Upper lobe of left lung (tissue), 6 donors: ENCODE measurements at regions not wholly inside any gene's neighbourhood (a gene's known extent, or its start where the extent isn't known, plus 50 kb on each side); places are given as distances from the start of the nearest gene placed in this dataset.

Experiments used
- ATAC-seq, 2 donors: fragments of 200-7000 bp; cut with Tn5 transposase; one replicate each; pipeline ENCODE4 v1.9.1; 2022; ENCODE audit warnings: mild to moderate bottlenecking in 2 of 2, moderate library complexity in 2 of 2; ENCODE audit not compliant: low FRiP score in 2 of 2
- DNase-seq, 2 donors: peaks; one replicate each; pipeline ENCODE4 v3.0.0-alpha.2; 2019 to 2020
- H3K27ac ChIP-seq, 4 donors: fragments of 200-600 bp; sonication (generic); one replicate each; pipeline ENCODE4 v1.5.1; 2016 to 2019
- H3K27me3 ChIP-seq, 4 donors: fragments of 200-600 bp; sonication (generic); one replicate each; pipeline ENCODE4 v1.5.1; 2017 to 2019
- H3K36me3 ChIP-seq, 4 donors: fragments of 200-600 bp; sonication (generic); one replicate each; pipeline ENCODE4 v1.5.1; 2016 to 2019
- H3K4me1 ChIP-seq, 4 donors: fragments of 200-600 bp; sonication (generic); one replicate each; pipeline ENCODE4 v1.5.1; 2018 to 2019
- H3K4me3 ChIP-seq, 4 donors: fragments of 200-600 bp; sonication (generic); one replicate each; pipeline ENCODE4 v1.5.1; 2017 to 2019; ENCODE audit warnings: mild to moderate bottlenecking in 2 of 4, moderate library complexity in 1 of 4
- H3K9me3 ChIP-seq, 4 donors: fragments of 200-600 bp; sonication (generic); one replicate each; pipeline ENCODE4 v1.5.1; 2018 to 2019
- EP300 ChIP-seq, 4 donors: sonication (generic); formaldehyde crosslinking; IDR thresholded peaks; one replicate each; pipeline ENCODE4 v1.5.1; 2017; ENCODE audit warnings: antibody characterized with exemption in 4 of 4, control low read depth in 2 of 4
- POLR2A ChIP-seq, 4 donors: fragments of 450-650 bp; IDR thresholded peaks; one replicate each; pipeline ENCODE4 v1.5.1; 2016 to 2017; ENCODE audit warnings: antibody characterized with exemption in 4 of 4, mild to moderate bottlenecking in 2 of 4
- POLR2AphosphoS5 ChIP-seq, 2 donors: sonication (generic); formaldehyde crosslinking; IDR thresholded peaks; one replicate each; pipeline ENCODE4 v1.5.1; 2017; ENCODE audit warnings: antibody characterized with exemption in 2 of 2
- WGBS, 2 donors: methylation state at CpG; one replicate each; pipeline ENCODE4 v1.1.5; 2017 to 2018; 5-methylcytosine and 5-hydroxymethylcytosine counted together
- TF ChIP-seq, protein P1 (sequence below), 6 experiments: fragments of 450-650 bp in 4 of 6; fragments of 200-600 bp in 2 of 6; sonication (generic) in 2 of 6; IDR thresholded peaks; one replicate each; pipeline ENCODE4 v1.5.1; 2016 to 2019; ENCODE audit warnings: antibody characterized with exemption in 6 of 6
- donor health status: DM: no; HTN: no; CAD: no; lungs with moderate emphysema.
- donor health status: DM: no; HTN: yes; CAD: no; lungs with severe emphysema.

DNA sequence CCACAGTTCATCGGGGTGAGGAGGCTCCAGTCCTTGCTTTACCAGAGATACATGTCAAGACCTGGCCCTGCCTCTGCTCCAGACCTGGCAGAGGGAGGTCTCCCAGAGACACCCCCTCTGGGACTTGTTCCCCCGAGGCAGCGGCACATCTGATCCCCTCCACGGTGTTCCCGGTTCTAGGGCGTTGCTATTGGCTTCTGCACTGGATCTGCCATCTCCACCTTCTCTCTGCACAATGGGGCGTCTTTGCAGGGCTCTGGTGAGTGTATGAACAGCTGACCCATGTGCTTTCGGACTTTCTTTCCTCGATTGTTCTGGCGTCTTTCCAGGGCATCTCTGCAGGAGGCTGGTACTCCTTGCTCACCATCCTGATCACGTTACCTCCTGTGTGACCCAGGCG lies 930.4 kb downstream of the TBC1D22A start:
- Histone ChIP-seq H3K27ac (no peak overlapping the region), H3K4me1 (no peaks in the 10 kb centered on the region), H3K27me3 (no peaks in the 10 kb centered on the region), H3K4me3 (no peak overlapping the region), H3K9me3 (no peaks in the 10 kb centered on the region), H3K36me3 (no peaks in the 10 kb centered on the region)
- TF ChIP-seq, protein P1, sequence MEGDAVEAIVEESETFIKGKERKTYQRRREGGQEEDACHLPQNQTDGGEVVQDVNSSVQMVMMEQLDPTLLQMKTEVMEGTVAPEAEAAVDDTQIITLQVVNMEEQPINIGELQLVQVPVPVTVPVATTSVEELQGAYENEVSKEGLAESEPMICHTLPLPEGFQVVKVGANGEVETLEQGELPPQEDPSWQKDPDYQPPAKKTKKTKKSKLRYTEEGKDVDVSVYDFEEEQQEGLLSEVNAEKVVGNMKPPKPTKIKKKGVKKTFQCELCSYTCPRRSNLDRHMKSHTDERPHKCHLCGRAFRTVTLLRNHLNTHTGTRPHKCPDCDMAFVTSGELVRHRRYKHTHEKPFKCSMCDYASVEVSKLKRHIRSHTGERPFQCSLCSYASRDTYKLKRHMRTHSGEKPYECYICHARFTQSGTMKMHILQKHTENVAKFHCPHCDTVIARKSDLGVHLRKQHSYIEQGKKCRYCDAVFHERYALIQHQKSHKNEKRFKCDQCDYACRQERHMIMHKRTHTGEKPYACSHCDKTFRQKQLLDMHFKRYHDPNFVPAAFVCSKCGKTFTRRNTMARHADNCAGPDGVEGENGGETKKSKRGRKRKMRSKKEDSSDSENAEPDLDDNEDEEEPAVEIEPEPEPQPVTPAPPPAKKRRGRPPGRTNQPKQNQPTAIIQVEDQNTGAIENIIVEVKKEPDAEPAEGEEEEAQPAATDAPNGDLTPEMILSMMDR (IDR thresholded peaks at IDR 0.05): no peak
- TF ChIP-seq POLR2A (IDR thresholded peaks at IDR 0.05): no peak
- no peak for TF ChIP-seq EP300 (IDR thresholded peaks at IDR 0.05)
- TF ChIP-seq POLR2AphosphoS5 (IDR thresholded peaks at IDR 0.05): no peak
- DNase-seq (no peak), ATAC-seq (no peak)
- WGBS, 2 donors: 84 to 87% methylated on average over 10 to 12 of the region's 12 CpGs

GRCh38 chr22:47691152-47691895 lies 928.9 kb downstream of the TBC1D22A start:
- Histone ChIP-seq H3K9me3 (peaks cover 0 to 3% (median 0%) of the 10 kb centered on the region in 4 donors), H3K4me3 (no peak overlapping the region), H3K4me1 (no peaks in the 10 kb centered on the region), H3K36me3 (no peaks in the 10 kb centered on the region), H3K27me3 (no peaks in the 10 kb centered on the region), H3K27ac (no peak overlapping the region)
- no peak for ATAC-seq
- DNase-seq: no peak
- WGBS, 2 donors: 88 to 95% methylated on average over 10 of the region's 10 CpGs
- TF ChIP-seq EP300 (IDR thresholded peaks at IDR 0.05): no peak
- no peak for TF ChIP-seq POLR2A (IDR thresholded peaks at IDR 0.05)
- TF ChIP-seq POLR2AphosphoS5 (IDR thresholded peaks at IDR 0.05): no peak
- TF ChIP-seq, protein P1 (IDR thresholded peaks at IDR 0.05): no peak

GRCh38 chr22:47690586-47690985 lies 928.1 kb downstream of the TBC1D22A start:
- H3K36me3 ChIP-seq: no peaks in the 10 kb centered on the region
- TF ChIP-seq, protein P1 (IDR thresholded peaks at IDR 0.05): no peak
- TF ChIP-seq POLR2A (IDR thresholded peaks at IDR 0.05) (no peak), POLR2AphosphoS5 (IDR thresholded peaks at IDR 0.05) (no peak), EP300 (IDR thresholded peaks at IDR 0.05) (no peak)
- no peak overlapping the region for H3K27ac ChIP-seq
- no peaks in the 10 kb centered on the region for H3K27me3 ChIP-seq
- 76 to 93% methylated on average over 2 to 4 of the region's 4 CpGs for WGBS, 2 donors
- H3K4me1 ChIP-seq: no peaks in the 10 kb centered on the region
- H3K9me3 ChIP-seq: peaks cover 0 to 3% (median 0%) of the 10 kb centered on the region in 4 donors
- ATAC-seq: no peak
- no peak overlapping the region for H3K4me3 ChIP-seq
- DNase-seq: no peak

DNA sequence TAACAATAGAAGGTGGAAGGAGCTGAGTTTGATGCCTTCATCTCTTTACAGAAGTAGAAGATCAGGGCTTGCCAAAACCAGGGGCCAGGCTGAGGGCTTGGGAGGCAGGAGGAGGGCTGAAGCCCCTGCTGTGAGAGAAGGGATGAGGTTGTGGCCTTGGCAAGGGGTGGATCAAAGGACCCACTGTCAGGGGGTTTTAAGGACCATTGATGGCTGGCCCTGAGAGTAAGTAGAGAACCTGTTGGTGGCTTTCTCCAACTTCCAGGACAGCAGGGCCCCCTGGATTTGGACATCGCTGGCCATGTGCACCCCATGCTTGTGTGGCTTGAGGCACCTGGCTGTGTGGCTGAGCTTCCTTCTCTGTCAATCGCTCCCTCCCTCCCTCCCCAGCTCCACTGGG lies 927.7 kb downstream of the TBC1D22A start:
- Histone ChIP-seq H3K36me3 (no peaks in the 10 kb centered on the region), H3K27me3 (no peaks in the 10 kb centered on the region), H3K9me3 (peaks cover 0 to 3% (median 0%) of the 10 kb centered on the region in 4 donors), H3K4me1 (no peaks in the 10 kb centered on the region), H3K4me3 (no peak overlapping the region), H3K27ac (no peak overlapping the region)
- ATAC-seq (no peak), DNase-seq (no peak)
- WGBS, 2 donors: 100% methylated on average over 2 of the region's 2 CpGs; no CpG with 5 or more reads in 1 of the 2 donors
- TF ChIP-seq EP300 (IDR thresholded peaks at IDR 0.05) (no peak), POLR2AphosphoS5 (IDR thresholded peaks at IDR 0.05) (no peak), POLR2A (IDR thresholded peaks at IDR 0.05) (no peak)
- TF ChIP-seq, protein P1 (IDR thresholded peaks at IDR 0.05): no peak

DNA sequence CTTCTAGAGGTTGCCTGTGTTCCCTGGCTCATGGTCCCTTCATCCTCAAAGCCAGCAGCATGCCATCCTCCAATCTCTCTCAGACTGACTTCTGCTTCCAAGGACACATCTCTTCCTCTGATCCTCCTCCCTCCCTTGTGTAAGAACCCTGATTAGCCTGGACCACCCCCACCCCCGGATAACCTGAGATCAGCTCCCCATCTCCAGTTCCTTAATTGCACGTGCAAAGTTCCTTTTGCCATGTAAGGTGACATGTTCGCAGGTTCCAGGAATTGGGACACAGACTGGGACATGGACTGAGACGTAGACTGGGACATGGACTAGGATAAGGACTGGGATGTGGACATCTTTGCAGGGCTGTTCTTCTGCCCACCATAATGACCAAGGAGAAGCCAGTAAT lies 925.3 kb downstream of the TBC1D22A start:
- H3K4me1 ChIP-seq: no peaks in the 10 kb centered on the region
- ATAC-seq: no peak
- no peaks in the 10 kb centered on the region for H3K27me3 ChIP-seq
- H3K27ac ChIP-seq: no peak overlapping the region
- TF ChIP-seq POLR2A (IDR thresholded peaks at IDR 0.05) (no peak), EP300 (IDR thresholded peaks at IDR 0.05) (no peak)
- H3K9me3 ChIP-seq: peaks cover 0 to 20% (median 6%) of the 10 kb centered on the region in 4 donors
- H3K36me3 ChIP-seq: no peaks in the 10 kb centered on the region
- no peak for DNase-seq
- no peak overlapping the region for H3K4me3 ChIP-seq
- 85 to 88% methylated on average over 4 of the region's 4 CpGs for WGBS, 2 donors
